B cell (primary cell): ENCODE measurements at regions not wholly inside any gene's neighbourhood (a gene's known extent, or its start where the extent isn't known, plus 50 kb on each side); places are given as distances from the start of the nearest gene placed in this dataset.

Experiments
- ATAC-seq: fragments of 200-7000 bp; cut with Tn5 transposase; one replicate; pipeline ENCODE4 v1.10.0; 2021; ENCODE audit warnings: low read depth, mild to moderate bottlenecking, moderate number of reproducible peaks, moderate library complexity
- CTCF ChIA-PET: fragments of 350-600 bp; sonication (Branson Sonifier 250); formaldehyde crosslinking; loops from one replicate; lab custom pipeline; 2021; ENCODE audit warnings: antibody characterized with exemption, inconsistent platforms; lab: Charles Lee
- POLR2A ChIA-PET: fragments of 350-600 bp; sonication (Branson Sonifier 250); formaldehyde crosslinking; loops from one replicate; lab custom pipeline; 2021; ENCODE audit warnings: antibody characterized with exemption; lab: Charles Lee
- DNase-seq: peaks from one replicate; pipeline ENCODE4 v3.0.0; 2013
- H2AFZ ChIP-seq: 2 replicates; pipeline ENCODE4 v1.6.1; 2012; ENCODE audit warnings: mild to moderate bottlenecking, low read depth, low read length; ENCODE audit not compliant: insufficient read depth, poor library complexity, severe bottlenecking
- H3K27ac ChIP-seq, 2 donors: 1 replicate in 1 of 2; 2 replicates in 1 of 2; pipeline ENCODE4 v1.5.1; 2012 to 2013; ENCODE audit warnings: low read length in 2 of 2, mild to moderate bottlenecking in 2 of 2, moderate library complexity in 1 of 2
- H3K27me3 ChIP-seq, 4 experiments: fragments of 200-600 bp in 1 of 4; sonication (generic) in 1 of 4; replicated peaks in 1 of 4; 1 replicate in 2 of 4; 2 replicates in 2 of 4; pipeline versions ENCODE4 v1.6.1 to v1.7.0; 2013 to 2016; ENCODE audit warnings: low read length in 3 of 4, mild to moderate bottlenecking in 2 of 4, mixed read lengths in 1 of 4, moderate library complexity in 1 of 4; ENCODE audit not compliant: insufficient read depth in 4 of 4, control insufficient read depth in 3 of 4; ENCODE audit errors: control extremely low read depth in 1 of 4
- H3K36me3 ChIP-seq, 2 experiments: replicated peaks in 1 of 2; 1 replicate in 1 of 2; 2 replicates in 1 of 2; pipeline versions ENCODE4 v1.6.1 to v1.7.1; 2013; ENCODE audit warnings: low read length in 1 of 2; ENCODE audit not compliant: insufficient read depth in 2 of 2, control insufficient read depth in 1 of 2; ENCODE audit errors: control extremely low read depth in 1 of 2, extremely low read depth in 1 of 2
- H3K4me1 ChIP-seq, 2 donors: fragments of 200-600 bp in 1 of 2; sonication (generic) in 1 of 2; 1 replicate in 1 of 2; 2 replicates in 1 of 2; pipeline versions ENCODE4 v1.5.1 to v1.6.1; 2013 to 2017; ENCODE audit warnings: low read length in 2 of 2; ENCODE audit not compliant: control insufficient read depth in 2 of 2, insufficient read depth in 2 of 2
- H3K4me2 ChIP-seq: replicated peaks from 2 replicates; pipeline ENCODE3; 2012; ENCODE audit warnings: mild to moderate bottlenecking, low read depth, low read length; ENCODE audit not compliant: poor library complexity, severe bottlenecking
- H3K4me3 ChIP-seq, 5 experiments: fragments of 200-600 bp in 1 of 5; sonication (generic) in 1 of 5; 1 replicate in 3 of 5; 2 replicates in 2 of 5; pipeline versions ENCODE4 v1.5.1 to v1.7.0; 2011 to 2016; ENCODE audit warnings: low read length in 4 of 5, mild to moderate bottlenecking in 4 of 5, low read depth in 2 of 5, control low read depth in 1 of 5, moderate library complexity in 1 of 5; ENCODE audit not compliant: insufficient read depth in 1 of 5; ENCODE audit errors: control extremely low read depth in 1 of 5, extremely low read depth in 1 of 5
- H3K79me2 ChIP-seq: fragments of 200-600 bp; sonication (generic); one replicate; pipeline ENCODE4 v1.6.0; 2016; ENCODE audit warnings: low read length; ENCODE audit not compliant: control insufficient read depth, insufficient read depth
- H3K9ac ChIP-seq: fragments of 200-600 bp; sonication (generic); 2 replicates; pipeline ENCODE4 v1.6.1; 2017; ENCODE audit warnings: mild to moderate bottlenecking, low read length, moderate library complexity
- H3K9me3 ChIP-seq, 3 donors: one replicate each; pipeline versions ENCODE4 v1.6.1 to v1.7.1; 2013; ENCODE audit warnings: low read length in 2 of 3; ENCODE audit not compliant: control insufficient read depth in 2 of 3, insufficient read depth in 1 of 3; ENCODE audit errors: control extremely low read depth in 1 of 3
- H4K20me1 ChIP-seq: 2 replicates; pipeline ENCODE4 v1.6.0; 2012; ENCODE audit warnings: mild to moderate bottlenecking, low read length; ENCODE audit not compliant: insufficient read depth, control insufficient read depth, poor library complexity, severe bottlenecking
- H3K27ac Mint-ChIP-seq: one replicate; pipeline ENCODE4 v1.8.0; 2021; ENCODE audit warnings: mixed read lengths
- H3K27me3 Mint-ChIP-seq: one replicate; pipeline ENCODE4 v1.8.0; 2021; ENCODE audit warnings: mixed read lengths
- H3K4me1 Mint-ChIP-seq: one replicate; pipeline ENCODE4 v1.8.0; 2021; ENCODE audit warnings: mixed read lengths
- H3K4me3 Mint-ChIP-seq: one replicate; pipeline ENCODE4 v1.8.0; 2021; ENCODE audit warnings: mixed read lengths
- H3K9me3 Mint-ChIP-seq: one replicate; pipeline ENCODE4 v1.8.0; 2022; ENCODE audit warnings: mixed read lengths; ENCODE audit not compliant: insufficient read depth
- EZH2 ChIP-seq: IDR thresholded peaks from 2 replicates; pipeline ENCODE4 v1.6.1; 2012; ENCODE audit warnings: borderline replicate concordance, low read depth, mild to moderate bottlenecking, moderate library complexity, low read length; ENCODE audit not compliant: insufficient read depth, poor library complexity, severe bottlenecking
- WGBS: methylation state at CpG from one replicate; pipeline ENCODE4 v1.1.5; 2013; ENCODE audit warnings: missing lambda C conversion rate; ENCODE audit not compliant: insufficient coverage; 5-methylcytosine and 5-hydroxymethylcytosine counted together
- intact Hi-C: fragments of 100-400 bp; cut with micrococcal nuclease; formaldehyde crosslinking; loops from one replicate; pipeline ENCODE4 v1.10.0; 2022
- TF ChIP-seq, protein P1 (sequence below): fragments of 200-600 bp; IDR thresholded peaks from one replicate; pipeline ENCODE4 v1.8.0; 2022; ENCODE audit warnings: antibody characterized with exemption, mild to moderate bottlenecking

DNA sequence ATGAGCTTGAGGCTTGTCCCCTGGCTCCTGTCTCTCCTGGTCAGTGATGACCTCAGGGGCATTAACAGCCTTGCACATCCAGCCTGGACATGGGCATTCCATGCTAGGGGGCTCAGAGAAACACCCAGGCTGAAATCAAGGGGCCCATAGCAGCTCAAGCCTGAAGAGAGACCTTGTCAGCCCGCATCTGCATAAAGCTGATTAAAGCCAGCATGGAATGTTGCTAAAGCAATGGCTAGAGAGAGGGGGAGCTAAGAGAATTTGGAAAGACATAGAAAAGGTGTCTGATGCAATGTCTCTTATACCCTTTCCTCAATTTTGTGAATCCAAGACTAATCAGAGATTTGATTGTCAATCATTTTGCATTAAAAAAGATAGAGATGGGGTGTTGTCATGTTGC lies 51.4 kb upstream of the WSCD1 start:
- H3K27me3 Mint-ChIP-seq: peaks cover 31% of the 10 kb centered on the region
- H3K27ac ChIP-seq: no peak overlapping the region
- no peak overlapping the region for H2AFZ ChIP-seq
- POLR2A ChIA-PET: no interaction called here
- no peaks in the 10 kb centered on the region for H3K9me3 ChIP-seq
- no peak for TF ChIP-seq EZH2
- intact Hi-C loops: no loop called here
- H3K36me3 ChIP-seq: no peaks in the 10 kb centered on the region
- H3K79me2 ChIP-seq: no peaks in the 10 kb centered on the region
- no peaks in the 10 kb centered on the region for H3K9me3 Mint-ChIP-seq
- CTCF ChIA-PET: interaction anchor here (0.7 kb wide), 1 partner anchor 124 kb away, joined by 3 read pairs; no protein-coding TSS in a partner anchor
- H3K27me3 ChIP-seq: peaks cover 0 to 2% (median 0%) of the 10 kb centered on the region in 4 experiments
- H3K4me1 Mint-ChIP-seq: no peaks in the 10 kb centered on the region
- no peak overlapping the region for H3K4me2 ChIP-seq
- no peaks in the 10 kb centered on the region for H3K4me1 ChIP-seq
- DNase-seq (no peak), ATAC-seq (no peak)
- no peak overlapping the region for H3K4me3 ChIP-seq
- no peaks in the 10 kb centered on the region for H4K20me1 ChIP-seq
- 86% methylated on average over 1 of the region's 1 CpG for WGBS
- H3K9ac ChIP-seq: no peak overlapping the region
- no peak overlapping the region for H3K27ac Mint-ChIP-seq
- no peak overlapping the region for H3K4me3 Mint-ChIP-seq

DNA sequence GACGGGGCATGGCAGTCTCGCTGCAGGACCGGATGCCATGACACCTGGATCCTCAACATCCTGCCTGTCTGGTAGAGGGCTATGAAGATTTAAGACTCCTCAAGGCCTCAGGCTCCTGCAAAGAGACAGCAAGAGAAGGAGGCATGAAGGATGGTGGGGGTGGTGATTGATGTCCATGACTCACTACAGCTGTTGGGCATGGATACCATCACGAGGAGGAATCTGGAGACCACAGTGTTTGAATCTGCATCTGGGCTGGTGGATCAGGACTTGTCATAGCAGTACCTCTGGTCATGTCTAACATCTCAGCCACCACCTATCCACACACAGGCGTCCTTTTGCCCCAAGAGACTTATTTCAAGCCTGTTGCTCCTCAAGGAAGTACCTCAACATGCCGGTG lies 50.2 kb upstream of the WSCD1 start:
- TF ChIP-seq, protein P1, sequence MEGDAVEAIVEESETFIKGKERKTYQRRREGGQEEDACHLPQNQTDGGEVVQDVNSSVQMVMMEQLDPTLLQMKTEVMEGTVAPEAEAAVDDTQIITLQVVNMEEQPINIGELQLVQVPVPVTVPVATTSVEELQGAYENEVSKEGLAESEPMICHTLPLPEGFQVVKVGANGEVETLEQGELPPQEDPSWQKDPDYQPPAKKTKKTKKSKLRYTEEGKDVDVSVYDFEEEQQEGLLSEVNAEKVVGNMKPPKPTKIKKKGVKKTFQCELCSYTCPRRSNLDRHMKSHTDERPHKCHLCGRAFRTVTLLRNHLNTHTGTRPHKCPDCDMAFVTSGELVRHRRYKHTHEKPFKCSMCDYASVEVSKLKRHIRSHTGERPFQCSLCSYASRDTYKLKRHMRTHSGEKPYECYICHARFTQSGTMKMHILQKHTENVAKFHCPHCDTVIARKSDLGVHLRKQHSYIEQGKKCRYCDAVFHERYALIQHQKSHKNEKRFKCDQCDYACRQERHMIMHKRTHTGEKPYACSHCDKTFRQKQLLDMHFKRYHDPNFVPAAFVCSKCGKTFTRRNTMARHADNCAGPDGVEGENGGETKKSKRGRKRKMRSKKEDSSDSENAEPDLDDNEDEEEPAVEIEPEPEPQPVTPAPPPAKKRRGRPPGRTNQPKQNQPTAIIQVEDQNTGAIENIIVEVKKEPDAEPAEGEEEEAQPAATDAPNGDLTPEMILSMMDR: no peak
- TF ChIP-seq EZH2: no peak
- H3K79me2 ChIP-seq: no peaks in the 10 kb centered on the region
- H3K9ac ChIP-seq: no peak overlapping the region
- intact Hi-C loops: no loop called here
- H3K4me3 ChIP-seq: no peak overlapping the region
- Mint-ChIP-seq H3K9me3 (no peaks in the 10 kb centered on the region), H3K4me3 (no peak overlapping the region), H3K4me1 (no peaks in the 10 kb centered on the region), H3K27me3 (peaks cover 28% of the 10 kb centered on the region), H3K27ac (no peak overlapping the region)
- no peak overlapping the region for H2AFZ ChIP-seq
- H3K4me1 ChIP-seq: no peaks in the 10 kb centered on the region
- 79% methylated on average over 4 of the region's 6 CpGs for WGBS
- H3K27ac ChIP-seq: no peak overlapping the region
- ChIA-PET CTCF (no interaction called here), POLR2A (no interaction called here)
- ATAC-seq (no peak), DNase-seq (no peak)
- no peaks in the 10 kb centered on the region for H3K36me3 ChIP-seq
- H3K9me3 ChIP-seq: no peaks in the 10 kb centered on the region
- no peak overlapping the region for H3K4me2 ChIP-seq
- H4K20me1 ChIP-seq: no peaks in the 10 kb centered on the region
- H3K27me3 ChIP-seq: peaks cover 0 to 2% (median 0%) of the 10 kb centered on the region in 4 experiments
